Fibroblast of pulmonary artery (primary cell): ENCODE measurements at regions not wholly inside any gene's neighbourhood (a gene's known extent, or its start where the extent isn't known, plus 50 kb on each side); places are given as distances from the start of the nearest gene placed in this dataset.

Source experiments
- DNase-seq: peaks from one replicate; pipeline ENCODE4 v3.0.0-alpha.2; 2010; ENCODE audit warnings: low read depth
- H3K4me3 ChIP-seq: replicated peaks from 2 replicates; pipeline ENCODE4 v1.5.1; 2011; ENCODE audit warnings: low read depth, mild to moderate bottlenecking, control low read depth, low read length, moderate library complexity
- TF ChIP-seq, protein P1 (sequence below): IDR thresholded peaks from 2 replicates; pipeline ENCODE4 v1.5.1; 2011; ENCODE audit warnings: mild to moderate bottlenecking, control low read depth, low read length, inconsistent platforms; ENCODE audit errors: missing control alignments

DNA sequence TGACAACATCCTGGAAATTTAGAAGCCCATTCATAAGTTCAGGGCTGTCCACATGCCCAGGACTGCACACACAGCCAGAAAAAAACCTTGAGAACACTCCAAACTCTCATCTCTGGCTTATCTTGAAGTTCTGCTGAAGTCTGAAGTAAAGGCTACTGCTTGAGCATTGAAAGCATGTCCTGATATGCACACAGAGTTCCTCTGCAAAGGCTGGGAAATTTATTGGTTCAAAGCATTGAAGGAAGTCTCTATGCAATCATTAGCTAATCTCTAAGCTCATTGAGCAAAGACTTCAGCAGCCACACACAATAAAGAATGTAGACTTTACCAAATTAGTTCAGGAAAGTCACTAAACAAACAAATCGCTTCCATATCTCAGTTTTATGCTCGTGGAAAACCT, 162.0 kb upstream of the STT3B start:
- peak; percentile 33 for DNase-seq
- H3K4me3 ChIP-seq = no peak overlapping the region
- TF ChIP-seq, protein P1, sequence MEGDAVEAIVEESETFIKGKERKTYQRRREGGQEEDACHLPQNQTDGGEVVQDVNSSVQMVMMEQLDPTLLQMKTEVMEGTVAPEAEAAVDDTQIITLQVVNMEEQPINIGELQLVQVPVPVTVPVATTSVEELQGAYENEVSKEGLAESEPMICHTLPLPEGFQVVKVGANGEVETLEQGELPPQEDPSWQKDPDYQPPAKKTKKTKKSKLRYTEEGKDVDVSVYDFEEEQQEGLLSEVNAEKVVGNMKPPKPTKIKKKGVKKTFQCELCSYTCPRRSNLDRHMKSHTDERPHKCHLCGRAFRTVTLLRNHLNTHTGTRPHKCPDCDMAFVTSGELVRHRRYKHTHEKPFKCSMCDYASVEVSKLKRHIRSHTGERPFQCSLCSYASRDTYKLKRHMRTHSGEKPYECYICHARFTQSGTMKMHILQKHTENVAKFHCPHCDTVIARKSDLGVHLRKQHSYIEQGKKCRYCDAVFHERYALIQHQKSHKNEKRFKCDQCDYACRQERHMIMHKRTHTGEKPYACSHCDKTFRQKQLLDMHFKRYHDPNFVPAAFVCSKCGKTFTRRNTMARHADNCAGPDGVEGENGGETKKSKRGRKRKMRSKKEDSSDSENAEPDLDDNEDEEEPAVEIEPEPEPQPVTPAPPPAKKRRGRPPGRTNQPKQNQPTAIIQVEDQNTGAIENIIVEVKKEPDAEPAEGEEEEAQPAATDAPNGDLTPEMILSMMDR = no peak

DNA sequence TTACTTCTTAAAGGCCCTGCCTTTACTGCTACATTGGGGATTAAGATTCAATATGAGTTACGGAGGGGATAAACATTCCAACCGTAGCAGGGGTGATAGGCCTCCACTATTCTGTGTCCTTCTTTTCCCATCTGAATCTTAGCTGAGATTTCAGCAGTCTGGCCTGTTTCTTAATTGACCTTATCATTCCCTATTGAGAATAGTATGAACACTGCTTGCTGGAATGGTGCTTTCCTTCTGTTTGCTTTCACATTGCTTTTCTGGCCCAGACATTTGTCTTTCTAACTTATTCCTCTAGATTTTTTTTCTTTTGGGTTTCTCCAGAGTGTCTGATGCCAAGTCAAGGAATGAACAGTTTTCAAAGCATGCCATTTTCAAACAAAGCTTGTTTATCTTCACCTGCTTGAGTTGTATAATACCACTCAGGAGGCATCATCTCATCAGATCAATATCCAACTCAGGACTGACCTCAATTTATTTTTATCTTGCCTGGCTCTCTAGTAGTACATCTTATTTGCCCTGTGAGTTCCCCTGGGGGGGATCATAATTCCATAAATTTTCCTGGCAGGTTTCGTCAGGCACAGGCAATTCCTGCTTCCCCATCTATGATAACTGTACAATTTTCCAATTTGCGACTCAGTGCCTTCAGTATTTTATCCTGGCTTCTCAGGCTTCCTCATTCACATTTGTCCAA, 161.1 kb upstream of the STT3B start:
- TF ChIP-seq, protein P1 = no peak
- H3K4me3 ChIP-seq = no peak overlapping the region
- no peak for DNase-seq

DNA sequence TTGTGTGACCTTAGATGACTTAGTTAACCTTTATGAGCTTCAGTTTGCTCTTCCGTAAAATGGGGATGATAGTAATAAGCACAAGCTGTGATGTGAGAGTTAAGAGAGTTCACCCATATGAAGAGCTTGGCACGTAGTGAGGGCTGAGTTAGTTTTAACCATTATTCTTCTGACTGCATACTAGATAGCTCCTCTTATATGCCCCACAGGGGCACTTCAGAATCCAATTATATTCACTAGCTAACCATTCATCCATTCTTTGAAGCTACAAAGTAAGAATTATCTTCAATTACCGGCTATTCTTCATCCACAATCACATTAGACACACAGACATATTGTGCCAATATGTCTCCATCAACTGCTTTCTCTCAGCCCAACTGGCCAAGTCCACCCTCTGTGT, 159.0 kb upstream of the STT3B start:
- no peak for DNase-seq
- no peak overlapping the region for H3K4me3 ChIP-seq
- TF ChIP-seq, protein P1 = no peak

DNA sequence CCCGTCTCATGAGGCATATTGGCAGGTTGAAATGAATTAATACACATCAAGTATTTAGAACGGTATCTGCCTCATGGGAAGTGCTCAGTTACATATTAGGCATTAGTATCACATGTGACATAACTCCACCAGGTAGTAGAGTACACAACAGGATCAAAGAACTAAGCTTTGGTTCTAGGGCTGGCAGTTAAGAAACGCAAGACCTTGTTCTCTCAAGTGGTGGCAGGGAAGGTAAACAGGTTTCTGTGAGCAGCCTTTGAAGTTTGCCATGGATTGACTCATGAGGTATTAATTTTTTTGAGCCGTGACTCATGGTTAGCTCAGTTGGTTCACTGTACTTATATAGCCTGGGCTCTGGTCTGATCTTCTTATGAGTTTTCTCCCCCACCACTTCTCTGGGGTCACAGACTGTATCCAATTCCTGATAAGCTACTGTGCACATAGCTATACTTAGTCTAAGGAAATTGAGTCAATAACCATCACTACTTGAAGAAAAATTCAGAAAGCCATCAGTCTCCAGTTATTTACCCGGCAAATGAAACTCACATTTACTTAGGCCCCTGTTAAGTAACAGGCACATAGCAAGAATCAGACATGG, 155.6 kb upstream of the STT3B start:
- TF ChIP-seq, protein P1 = no peak
- H3K4me3 ChIP-seq = no peak overlapping the region
- DNase-seq = peak; percentile 51

DNA sequence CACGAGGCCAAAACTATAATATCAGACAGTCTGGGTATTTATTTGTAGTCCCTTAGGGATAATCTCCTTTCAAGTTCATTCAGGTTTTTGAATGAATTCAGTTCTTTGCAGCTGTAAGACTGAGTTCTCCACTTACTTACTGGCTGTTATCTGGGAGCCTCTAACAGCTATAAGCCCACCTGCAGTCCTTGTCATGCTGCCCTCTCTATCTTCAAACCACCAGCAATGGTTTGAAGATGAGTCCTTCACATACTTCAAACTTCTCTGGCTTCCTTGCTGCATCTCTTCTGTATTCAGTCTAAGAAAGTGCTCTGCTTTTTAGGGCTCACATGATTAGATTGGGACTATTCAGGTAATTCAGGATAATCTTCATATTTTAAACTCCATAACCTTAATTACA, 154.5 kb upstream of the STT3B start:
- TF ChIP-seq, protein P1 = no peak
- no peak overlapping the region for H3K4me3 ChIP-seq
- DNase-seq = no peak

DNA sequence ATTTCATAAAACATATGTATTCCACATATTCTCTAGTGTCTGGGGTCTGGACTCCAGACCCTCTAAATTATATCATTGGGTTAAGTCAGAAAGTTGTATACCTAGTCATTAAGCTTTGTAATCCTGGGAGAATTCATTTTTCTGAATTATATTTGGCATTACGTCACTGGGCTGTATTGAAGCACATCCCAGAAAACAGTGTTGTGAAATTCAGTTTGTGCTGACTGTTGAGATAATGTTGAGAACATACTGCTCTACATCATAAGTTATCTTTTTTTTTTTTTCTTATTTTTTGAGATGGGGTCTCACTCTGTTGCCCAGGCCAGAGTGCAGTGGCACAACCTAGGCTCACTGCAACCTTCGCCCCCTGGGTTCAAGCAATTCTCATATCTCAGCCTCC, 153.1 kb upstream of the STT3B start:
- H3K4me3 ChIP-seq = no peak overlapping the region
- peak; percentile 54 for DNase-seq
- TF ChIP-seq, protein P1 = no peak

DNA sequence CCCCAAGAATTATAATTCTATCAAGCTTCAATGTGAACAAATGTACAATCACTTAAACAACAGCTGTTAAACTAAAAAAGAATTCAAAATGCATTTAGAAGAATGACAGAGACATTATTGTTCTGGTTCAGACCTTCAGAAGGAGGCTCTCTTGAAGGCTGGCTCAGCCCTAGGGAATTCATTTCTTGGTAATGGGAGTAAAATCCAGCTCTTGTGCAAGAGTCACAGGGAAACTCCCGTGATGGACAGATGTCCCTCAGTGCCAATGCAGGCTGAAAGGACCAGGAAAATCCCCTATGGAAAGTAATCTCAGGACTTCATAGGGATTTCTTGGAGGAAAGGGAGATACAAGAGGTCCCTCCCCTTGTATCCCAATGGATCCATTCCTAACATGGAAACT, 149.9 kb upstream of the STT3B start:
- no peak overlapping the region for H3K4me3 ChIP-seq
- no peak for DNase-seq
- TF ChIP-seq, protein P1 = no peak
